B cell (primary cell): ENCODE measurements at regions not wholly inside any gene's neighbourhood (a gene's known extent, or its start where the extent isn't known, plus 50 kb on each side); places are given as distances from the start of the nearest gene placed in this dataset.

ENCODE experiments used
- ATAC-seq: fragments of 200-7000 bp; cut with Tn5 transposase; one replicate; pipeline ENCODE4 v1.10.0; 2021; ENCODE audit warnings: low read depth, mild to moderate bottlenecking, moderate number of reproducible peaks, moderate library complexity
- CTCF ChIA-PET: fragments of 350-600 bp; sonication (Branson Sonifier 250); formaldehyde crosslinking; loops from one replicate; lab custom pipeline; 2021; ENCODE audit warnings: antibody characterized with exemption, inconsistent platforms; lab: Charles Lee
- POLR2A ChIA-PET: fragments of 350-600 bp; sonication (Branson Sonifier 250); formaldehyde crosslinking; loops from one replicate; lab custom pipeline; 2021; ENCODE audit warnings: antibody characterized with exemption; lab: Charles Lee
- DNase-seq: peaks from one replicate; pipeline ENCODE4 v3.0.0; 2013
- H2AFZ ChIP-seq: 2 replicates; pipeline ENCODE4 v1.6.1; 2012; ENCODE audit warnings: mild to moderate bottlenecking, low read depth, low read length; ENCODE audit not compliant: insufficient read depth, poor library complexity, severe bottlenecking
- H3K27ac ChIP-seq, 2 donors: 1 replicate in 1 of 2; 2 replicates in 1 of 2; pipeline ENCODE4 v1.5.1; 2012 to 2013; ENCODE audit warnings: low read length in 2 of 2, mild to moderate bottlenecking in 2 of 2, moderate library complexity in 1 of 2
- H3K27me3 ChIP-seq, 4 experiments: fragments of 200-600 bp in 1 of 4; sonication (generic) in 1 of 4; replicated peaks in 1 of 4; 1 replicate in 2 of 4; 2 replicates in 2 of 4; pipeline versions ENCODE4 v1.6.1 to v1.7.0; 2013 to 2016; ENCODE audit warnings: low read length in 3 of 4, mild to moderate bottlenecking in 2 of 4, mixed read lengths in 1 of 4, moderate library complexity in 1 of 4; ENCODE audit not compliant: insufficient read depth in 4 of 4, control insufficient read depth in 3 of 4; ENCODE audit errors: control extremely low read depth in 1 of 4
- H3K36me3 ChIP-seq, 2 experiments: replicated peaks in 1 of 2; 1 replicate in 1 of 2; 2 replicates in 1 of 2; pipeline versions ENCODE4 v1.6.1 to v1.7.1; 2013; ENCODE audit warnings: low read length in 1 of 2; ENCODE audit not compliant: insufficient read depth in 2 of 2, control insufficient read depth in 1 of 2; ENCODE audit errors: control extremely low read depth in 1 of 2, extremely low read depth in 1 of 2
- H3K4me1 ChIP-seq, 2 donors: fragments of 200-600 bp in 1 of 2; sonication (generic) in 1 of 2; 1 replicate in 1 of 2; 2 replicates in 1 of 2; pipeline versions ENCODE4 v1.5.1 to v1.6.1; 2013 to 2017; ENCODE audit warnings: low read length in 2 of 2; ENCODE audit not compliant: control insufficient read depth in 2 of 2, insufficient read depth in 2 of 2
- H3K4me2 ChIP-seq: replicated peaks from 2 replicates; pipeline ENCODE3; 2012; ENCODE audit warnings: mild to moderate bottlenecking, low read depth, low read length; ENCODE audit not compliant: poor library complexity, severe bottlenecking
- H3K4me3 ChIP-seq, 5 experiments: fragments of 200-600 bp in 1 of 5; sonication (generic) in 1 of 5; 1 replicate in 3 of 5; 2 replicates in 2 of 5; pipeline versions ENCODE4 v1.5.1 to v1.7.0; 2011 to 2016; ENCODE audit warnings: low read length in 4 of 5, mild to moderate bottlenecking in 4 of 5, low read depth in 2 of 5, control low read depth in 1 of 5, moderate library complexity in 1 of 5; ENCODE audit not compliant: insufficient read depth in 1 of 5; ENCODE audit errors: control extremely low read depth in 1 of 5, extremely low read depth in 1 of 5
- H3K79me2 ChIP-seq: fragments of 200-600 bp; sonication (generic); one replicate; pipeline ENCODE4 v1.6.0; 2016; ENCODE audit warnings: low read length; ENCODE audit not compliant: control insufficient read depth, insufficient read depth
- H3K9ac ChIP-seq: fragments of 200-600 bp; sonication (generic); 2 replicates; pipeline ENCODE4 v1.6.1; 2017; ENCODE audit warnings: mild to moderate bottlenecking, low read length, moderate library complexity
- H3K9me3 ChIP-seq, 3 donors: one replicate each; pipeline versions ENCODE4 v1.6.1 to v1.7.1; 2013; ENCODE audit warnings: low read length in 2 of 3; ENCODE audit not compliant: control insufficient read depth in 2 of 3, insufficient read depth in 1 of 3; ENCODE audit errors: control extremely low read depth in 1 of 3
- H4K20me1 ChIP-seq: 2 replicates; pipeline ENCODE4 v1.6.0; 2012; ENCODE audit warnings: mild to moderate bottlenecking, low read length; ENCODE audit not compliant: insufficient read depth, control insufficient read depth, poor library complexity, severe bottlenecking
- H3K27ac Mint-ChIP-seq: one replicate; pipeline ENCODE4 v1.8.0; 2021; ENCODE audit warnings: mixed read lengths
- H3K27me3 Mint-ChIP-seq: one replicate; pipeline ENCODE4 v1.8.0; 2021; ENCODE audit warnings: mixed read lengths
- H3K4me1 Mint-ChIP-seq: one replicate; pipeline ENCODE4 v1.8.0; 2021; ENCODE audit warnings: mixed read lengths
- H3K4me3 Mint-ChIP-seq: one replicate; pipeline ENCODE4 v1.8.0; 2021; ENCODE audit warnings: mixed read lengths
- H3K9me3 Mint-ChIP-seq: one replicate; pipeline ENCODE4 v1.8.0; 2022; ENCODE audit warnings: mixed read lengths; ENCODE audit not compliant: insufficient read depth
- CTCF ChIP-seq: fragments of 200-600 bp; IDR thresholded peaks from one replicate; pipeline ENCODE4 v1.8.0; 2022; ENCODE audit warnings: antibody characterized with exemption, mild to moderate bottlenecking
- EZH2 ChIP-seq: IDR thresholded peaks from 2 replicates; pipeline ENCODE4 v1.6.1; 2012; ENCODE audit warnings: borderline replicate concordance, low read depth, mild to moderate bottlenecking, moderate library complexity, low read length; ENCODE audit not compliant: insufficient read depth, poor library complexity, severe bottlenecking
- WGBS: methylation state at CpG from one replicate; pipeline ENCODE4 v1.1.5; 2013; ENCODE audit warnings: missing lambda C conversion rate; ENCODE audit not compliant: insufficient coverage; 5-methylcytosine and 5-hydroxymethylcytosine counted together
- intact Hi-C: fragments of 100-400 bp; cut with micrococcal nuclease; formaldehyde crosslinking; loops from one replicate; pipeline ENCODE4 v1.10.0; 2022

- 94% methylated on average over 2 of the region's 4 CpGs for WGBS
- no peak overlapping the region for H2AFZ ChIP-seq
- H3K27me3 ChIP-seq: no peaks in the 10 kb centered on the region
- H3K27ac ChIP-seq: no peak overlapping the region
- H3K79me2 ChIP-seq: peaks cover 50% of the 10 kb centered on the region
- H3K27me3 Mint-ChIP-seq: no peaks in the 10 kb centered on the region
- ChIA-PET CTCF (interaction anchor here (2.3 kb wide), 1 partner anchor 10 kb away, joined by 6 read pairs; no protein-coding TSS in a partner anchor), POLR2A (no interaction called here)
- no peak overlapping the region for H3K27ac Mint-ChIP-seq
- H3K4me3 ChIP-seq: no peak overlapping the region
- peaks cover 18% of the 10 kb centered on the region for H3K4me1 Mint-ChIP-seq
- no peak for ATAC-seq
- TF ChIP-seq CTCF (no peak), EZH2 (no peak)
- intact Hi-C loops: no loop called here
- H3K9me3 Mint-ChIP-seq: no peaks in the 10 kb centered on the region
- no peak overlapping the region for H3K4me3 Mint-ChIP-seq
- H3K9ac ChIP-seq: no peak overlapping the region
- no peak for DNase-seq
- no peaks in the 10 kb centered on the region for H3K9me3 ChIP-seq
- peaks cover 23% of the 10 kb centered on the region for H4K20me1 ChIP-seq
- no peaks in the 10 kb centered on the region for H3K4me1 ChIP-seq
- peaks cover 2 to 16% of the 10 kb centered on the region in 2 experiments for H3K36me3 ChIP-seq
- no peak overlapping the region for H3K4me2 ChIP-seq
Observed at GRCh38 chr14:71529848-71530247, 402.4 kb upstream of the RGS6 start.

DNA sequence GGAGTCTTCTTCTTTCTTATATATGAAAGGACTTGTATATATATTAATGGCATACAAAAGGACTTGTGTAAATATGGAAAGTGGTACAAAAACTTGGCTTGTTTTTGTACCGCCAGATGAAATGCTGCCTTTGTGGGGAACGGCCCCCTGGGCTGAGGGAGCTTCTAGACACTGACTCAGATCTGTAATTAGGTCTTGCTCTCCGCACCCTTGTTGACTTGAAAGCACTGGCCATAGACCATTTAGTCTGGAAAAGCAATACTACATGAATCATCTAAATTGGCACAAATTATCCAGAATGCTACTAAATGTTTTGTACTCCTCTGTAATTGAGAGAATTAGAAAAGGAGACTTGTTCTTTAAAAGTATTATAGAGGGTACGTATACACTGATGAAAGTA is 399.9 kb upstream of the RGS6 start:
- intact Hi-C loops: no loop called here
- 92% methylated on average over 3 of the region's 4 CpGs for WGBS

More for the DNA sequence above, 399.9 kb upstream of the RGS6 start:
- ChIA-PET CTCF (no interaction called here), POLR2A (no interaction called here)
- no peak overlapping the region for H3K27ac Mint-ChIP-seq
- no peaks in the 10 kb centered on the region for H3K27me3 Mint-ChIP-seq
- H3K36me3 ChIP-seq: peaks cover 2 to 16% of the 10 kb centered on the region in 2 experiments
- H3K79me2 ChIP-seq: peaks cover 31% of the 10 kb centered on the region
- TF ChIP-seq CTCF: no peak
- TF ChIP-seq EZH2: no peak
- H3K4me2 ChIP-seq: no peak overlapping the region
- H3K4me1 ChIP-seq: no peaks in the 10 kb centered on the region
- no peak overlapping the region for H3K9ac ChIP-seq
- no peak overlapping the region for H3K4me3 Mint-ChIP-seq
- peaks cover 27% of the 10 kb centered on the region for H3K4me1 Mint-ChIP-seq
- H3K27me3 ChIP-seq: no peaks in the 10 kb centered on the region
- peaks cover 17% of the 10 kb centered on the region for H4K20me1 ChIP-seq
- no peak overlapping the region for H2AFZ ChIP-seq
- no peak for DNase-seq
- H3K4me3 ChIP-seq: no peak overlapping the region
- H3K9me3 Mint-ChIP-seq: no peaks in the 10 kb centered on the region
- no peaks in the 10 kb centered on the region for H3K9me3 ChIP-seq
- H3K27ac ChIP-seq: no peak overlapping the region
- no peak for ATAC-seq
